Stimulated activated CD4-positive, alpha-beta T cell treated with anti-CD3 and anti-CD28 coated beads, Interleukin-12 subunit alpha, Interleukin-12 subunit beta, amount 100 ng/mL, for 24 hours (primary cell): ENCODE measurements at regions not wholly inside any gene's neighbourhood (a gene's known extent, or its start where the extent isn't known, plus 50 kb on each side); places are given as distances from the start of the nearest gene placed in this dataset.

Experiments
- DNase-seq, 2 experiments: peaks; one replicate each; pipeline ENCODE4 v3.0.0-alpha.2; 2020; ENCODE audit warnings: low read depth in 2 of 2

DNA sequence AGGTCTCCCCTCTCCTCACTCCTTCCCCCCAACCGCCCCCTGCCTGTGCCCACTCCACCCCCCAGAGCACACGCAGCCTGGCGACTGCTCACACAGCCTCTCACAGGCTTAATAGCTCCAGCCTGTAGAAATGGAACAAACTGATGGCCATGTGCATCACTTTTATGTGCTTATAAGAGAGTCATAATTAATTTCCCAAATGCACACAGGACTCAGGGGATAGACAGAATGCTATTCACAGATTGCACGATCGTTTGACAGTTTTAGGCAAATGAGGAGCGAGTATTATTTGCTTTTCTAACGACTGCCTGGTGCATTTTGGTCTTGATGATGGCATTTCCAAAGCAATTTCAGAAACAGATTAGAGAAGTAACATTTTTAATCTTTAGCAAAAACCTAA lies 97.7 kb upstream of the VSTM2B start:
- DNase-seq = no peak

DNA sequence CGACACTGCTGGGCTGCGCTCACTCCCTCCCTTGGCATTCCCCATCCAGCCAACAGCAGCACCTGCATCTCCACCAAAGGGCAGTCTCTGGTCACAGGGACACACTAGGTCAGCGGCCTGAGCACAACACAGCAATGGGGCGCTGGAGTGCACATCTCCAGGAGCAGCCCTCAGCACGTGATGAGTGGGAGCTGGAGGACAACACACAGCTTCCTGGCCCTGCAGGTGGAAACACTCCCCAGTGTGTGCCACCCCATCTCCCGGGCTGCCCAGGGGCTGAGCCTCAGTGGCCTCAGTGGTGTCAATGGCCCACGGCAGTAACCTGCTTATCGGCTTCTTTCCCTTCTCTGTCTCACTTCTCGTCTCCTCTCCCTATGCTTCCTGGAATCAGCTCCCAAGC lies 96.8 kb upstream of the VSTM2B start:
- DNase-seq = no peak

DNA sequence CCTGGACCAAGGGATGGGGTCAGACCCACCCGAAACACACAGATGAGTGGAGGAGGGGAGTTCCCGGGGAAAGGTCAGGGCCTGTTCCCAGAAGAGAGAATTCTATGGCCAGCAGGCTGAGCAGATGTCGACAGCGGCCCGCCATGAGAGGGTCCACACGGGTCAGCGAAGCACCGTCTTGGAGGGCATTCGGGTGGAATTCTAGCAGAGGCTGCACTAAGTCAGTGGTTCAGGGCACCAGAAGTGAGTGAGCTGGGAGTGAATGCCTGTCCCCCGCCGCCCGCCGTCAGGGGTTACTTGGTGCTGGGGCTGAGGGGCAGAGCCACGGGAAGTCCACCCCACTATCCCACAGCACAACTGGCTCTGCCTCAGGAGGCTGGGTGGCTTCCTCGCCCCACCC lies 96.2 kb upstream of the VSTM2B start:
- no peak for DNase-seq

DNA sequence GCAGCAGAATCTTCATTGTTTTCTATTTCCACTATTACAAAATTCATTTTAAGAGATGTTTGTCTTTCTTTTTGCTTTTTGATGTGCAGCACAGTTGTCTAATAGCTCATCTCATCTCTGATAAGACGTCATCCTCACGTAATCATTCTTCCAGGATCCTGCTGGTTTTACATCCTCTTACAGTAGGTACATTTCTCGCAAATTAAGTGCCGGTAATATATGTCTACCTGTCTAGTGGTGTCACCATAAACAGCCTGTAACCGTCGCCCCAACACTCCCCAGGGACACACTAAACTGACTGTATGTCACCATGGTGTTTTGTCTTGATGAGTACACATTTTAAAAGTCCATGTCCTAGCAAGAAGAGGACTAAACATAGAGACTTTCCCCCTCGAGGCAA lies 94.5 kb upstream of the VSTM2B start:
- no peak for DNase-seq

DNA sequence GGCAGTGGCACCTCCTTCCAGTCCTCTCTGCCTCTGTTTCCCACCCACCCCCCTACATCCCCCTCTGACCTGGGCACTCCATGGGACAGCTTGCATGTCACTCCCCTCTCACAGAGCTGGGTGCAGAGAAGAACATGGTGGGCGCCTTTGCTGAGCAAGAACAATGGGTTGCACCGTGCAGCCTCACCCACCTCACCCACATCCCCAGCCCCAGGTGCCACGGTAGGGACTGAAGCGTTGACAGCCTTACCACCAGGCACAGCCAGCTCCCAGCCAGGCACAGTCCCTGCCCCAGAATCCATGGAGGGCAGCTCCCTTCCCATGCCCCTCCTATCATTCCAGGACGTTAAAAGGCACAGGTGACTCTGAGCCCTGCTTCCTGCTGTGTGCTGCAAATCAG lies 93.1 kb upstream of the VSTM2B start:
- no peak for DNase-seq

DNA sequence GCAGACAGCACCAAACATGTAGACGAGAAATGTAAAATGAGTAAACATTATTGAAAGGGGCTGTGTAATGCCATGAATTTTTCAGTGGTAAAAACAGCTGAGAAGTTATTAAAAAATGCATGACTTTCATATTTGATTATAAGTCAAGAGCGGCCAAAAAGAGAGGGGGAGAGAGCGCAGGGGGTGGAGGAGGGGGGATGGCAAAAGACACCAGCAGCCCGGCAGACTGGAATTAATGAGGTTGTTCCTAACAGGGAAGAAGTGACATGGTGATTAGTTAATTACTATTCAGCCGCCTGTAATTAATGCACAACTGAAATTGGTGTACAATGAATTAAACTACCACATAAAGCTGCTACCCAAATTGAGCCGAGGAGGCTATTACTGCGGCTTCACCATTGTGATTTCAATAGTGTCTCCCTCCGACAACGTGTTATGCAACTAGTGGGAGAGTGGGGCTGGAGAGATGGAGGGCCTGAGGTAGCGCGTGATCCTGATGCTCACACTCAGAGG lies 89.1 kb upstream of the VSTM2B start:
- DNase-seq = no peak

DNA sequence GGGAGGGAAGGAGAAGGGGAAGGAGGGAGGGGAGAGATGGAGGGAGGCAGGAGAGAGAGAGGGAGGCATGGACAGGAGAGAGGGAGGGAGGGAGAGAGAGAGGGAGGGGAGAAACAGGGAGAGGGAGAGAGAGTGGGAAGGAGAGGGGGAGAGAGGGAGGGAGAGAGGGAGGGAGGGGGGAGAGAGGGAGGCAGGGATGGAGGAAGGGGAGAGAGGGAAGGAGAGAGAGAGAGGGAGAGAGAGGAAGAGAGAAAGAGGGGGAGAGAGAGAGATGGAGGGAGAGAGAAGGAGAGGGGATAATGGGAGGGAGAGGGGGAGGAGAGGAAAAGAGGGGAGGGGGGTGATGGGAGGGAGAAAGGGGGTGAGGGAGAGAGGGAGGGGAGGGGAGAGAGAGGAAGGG lies 86.8 kb upstream of the VSTM2B start:
- DNase-seq = no peak

DNA sequence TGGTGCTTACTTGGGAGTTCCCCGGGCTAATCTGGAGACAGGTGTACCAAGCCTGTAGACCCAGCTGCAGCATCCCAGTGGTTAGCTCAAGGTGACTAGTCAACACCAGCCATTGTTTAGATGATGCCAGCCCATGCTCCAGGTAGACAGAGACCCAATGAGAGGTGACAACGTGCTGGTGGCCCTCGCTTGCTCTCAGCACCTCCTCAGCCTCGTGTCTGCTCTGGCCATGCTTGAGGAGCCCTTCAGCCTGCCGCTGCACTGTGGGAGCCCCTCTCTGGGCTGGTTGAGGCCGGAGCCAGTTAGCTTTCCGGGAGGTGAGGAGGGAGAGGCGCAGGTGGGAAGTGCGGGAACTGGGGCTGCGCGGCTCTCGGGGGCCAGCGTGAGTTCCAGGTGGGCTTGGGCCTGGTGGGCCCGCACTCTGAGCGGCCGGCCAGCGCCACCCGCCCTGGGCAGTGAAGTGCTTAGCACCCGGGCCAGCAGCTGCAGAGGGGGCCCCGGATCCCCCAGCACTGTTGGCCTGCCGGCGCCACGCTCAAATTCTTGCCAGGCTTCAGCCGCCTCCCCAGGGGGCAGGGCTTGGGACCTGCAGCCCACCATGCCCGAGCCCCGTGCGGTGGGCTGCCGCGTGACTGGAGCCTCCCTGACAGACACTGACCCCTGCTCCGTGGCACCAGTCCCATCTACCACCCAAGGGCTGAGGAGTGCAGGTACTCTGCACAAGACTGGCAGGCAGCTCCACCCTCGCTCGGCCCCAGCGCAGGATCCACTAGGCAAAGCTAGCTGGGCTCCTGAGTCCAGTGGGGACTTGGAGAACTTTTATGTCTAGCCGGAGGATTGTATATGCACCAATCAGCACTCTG lies 85.9 kb upstream of the VSTM2B start:
- DNase-seq = no peak

DNA sequence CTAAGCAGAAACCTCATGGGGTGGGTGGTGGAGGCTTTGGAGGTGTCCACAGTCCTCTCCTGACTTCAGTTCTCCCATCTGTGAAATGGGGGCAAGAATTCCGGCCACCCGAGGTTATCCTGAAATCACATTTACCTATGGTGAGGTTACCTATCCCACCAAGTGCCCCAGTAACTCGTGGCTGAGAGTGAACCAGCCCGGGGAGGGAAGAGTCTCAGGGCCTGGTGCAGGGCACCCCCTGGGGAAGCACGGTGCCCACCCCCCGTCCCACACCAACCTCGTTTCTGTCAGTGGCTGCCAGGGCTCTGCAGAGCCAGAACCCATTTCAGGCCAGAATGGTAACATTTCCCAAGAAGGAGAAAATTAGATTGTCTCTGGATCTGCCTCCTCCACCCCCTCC lies 83.7 kb upstream of the VSTM2B start:
- no peak for DNase-seq

DNA sequence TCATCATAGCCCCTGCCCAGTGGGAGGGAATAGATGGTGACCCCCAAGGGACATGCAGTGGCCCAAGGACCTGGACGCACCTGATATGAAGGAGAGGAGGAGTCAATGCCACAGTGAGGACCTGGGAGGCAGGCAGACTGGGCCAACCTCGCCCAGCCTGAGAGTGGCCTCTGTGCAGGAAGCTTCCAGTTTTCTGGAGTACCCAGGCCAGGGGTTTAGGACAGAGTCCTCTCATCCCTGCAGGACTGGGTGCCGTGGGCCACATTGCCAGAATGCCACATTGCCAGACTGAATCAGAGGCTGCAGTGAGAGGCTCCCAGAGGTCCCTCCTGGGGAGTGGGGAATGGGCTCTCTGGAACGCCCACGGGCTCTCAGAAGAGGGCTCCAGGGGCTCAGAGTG lies 82.9 kb upstream of the VSTM2B start:
- DNase-seq = no peak

DNA sequence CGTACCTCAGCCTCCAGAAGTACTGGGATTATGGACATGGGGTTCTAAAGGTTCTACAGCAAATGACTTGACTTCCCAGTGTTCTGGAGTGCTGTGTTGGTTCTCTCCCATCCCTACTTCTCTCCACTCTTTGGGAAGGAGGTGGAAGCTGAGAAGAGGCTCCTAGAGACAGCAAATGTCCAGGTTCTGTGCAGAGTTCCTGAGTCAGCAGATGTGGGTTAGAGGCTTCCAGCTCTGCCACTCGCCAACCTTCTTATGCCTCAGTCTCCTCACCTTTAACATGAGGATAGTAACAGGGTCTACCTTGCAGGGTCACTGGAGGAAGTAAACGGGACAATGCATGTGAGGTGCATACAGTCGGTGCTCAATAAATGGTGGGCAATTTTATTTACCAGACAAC lies 80.5 kb upstream of the VSTM2B start:
- DNase-seq = no peak

DNA sequence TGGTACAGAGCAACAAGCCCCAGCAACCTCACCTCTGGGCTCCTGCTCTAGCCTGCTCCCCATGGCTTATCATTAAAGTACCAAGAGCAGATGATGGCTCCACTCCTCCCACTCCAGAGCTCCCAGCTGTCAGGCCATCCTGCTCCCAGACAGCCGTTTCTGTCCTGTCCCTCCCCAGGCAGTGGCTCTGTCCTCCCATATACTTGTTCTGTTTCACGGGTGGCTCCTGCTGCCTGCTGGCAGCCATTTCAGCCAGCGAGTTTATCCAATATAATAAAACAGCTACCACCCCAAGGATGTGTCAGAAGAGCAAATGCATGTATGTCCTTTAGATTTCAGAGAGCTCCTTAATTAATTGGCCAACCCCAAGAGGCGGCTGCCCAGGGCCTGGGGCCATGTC lies 79.4 kb upstream of the VSTM2B start:
- no peak for DNase-seq

DNA sequence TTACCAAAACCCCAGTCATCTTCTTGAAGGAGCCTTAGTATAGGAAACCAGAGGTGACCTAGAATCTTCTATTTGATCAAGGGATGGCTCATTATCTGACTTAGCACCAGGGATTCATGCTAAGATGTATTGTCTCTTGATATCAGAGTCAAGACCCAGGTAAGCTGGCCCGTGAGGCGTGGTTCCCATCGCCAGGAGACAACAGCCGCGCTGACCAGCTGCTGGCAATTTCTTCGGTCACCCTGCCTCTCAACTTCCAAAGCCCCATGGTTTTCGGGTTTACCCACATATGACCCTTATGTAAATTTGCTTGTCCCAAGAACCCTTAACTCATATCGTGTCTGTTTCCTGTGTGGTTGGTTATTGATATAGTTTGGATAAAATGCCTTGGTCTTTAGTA lies 77.7 kb upstream of the VSTM2B start:
- no peak for DNase-seq

DNA sequence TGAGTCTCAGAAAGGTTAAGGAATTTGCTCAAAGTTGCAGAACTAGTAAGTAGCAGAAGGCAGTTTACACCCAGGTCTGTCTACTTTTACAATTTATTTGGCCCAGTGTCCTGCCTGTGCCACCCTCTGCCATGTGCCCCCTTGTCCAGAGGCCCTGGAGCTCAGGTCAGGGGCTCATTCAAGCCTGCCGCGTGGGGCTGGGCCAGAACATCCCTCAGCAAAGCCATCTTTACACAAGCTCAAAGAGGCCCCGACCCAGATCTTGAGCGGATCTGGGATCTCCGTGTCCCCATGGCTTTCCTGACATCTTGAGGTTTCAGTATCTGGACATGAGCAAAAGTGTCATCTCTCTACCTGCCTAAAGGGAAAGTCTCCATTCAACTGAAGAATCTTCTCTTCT lies 76.4 kb upstream of the VSTM2B start:
- DNase-seq = no peak

DNA sequence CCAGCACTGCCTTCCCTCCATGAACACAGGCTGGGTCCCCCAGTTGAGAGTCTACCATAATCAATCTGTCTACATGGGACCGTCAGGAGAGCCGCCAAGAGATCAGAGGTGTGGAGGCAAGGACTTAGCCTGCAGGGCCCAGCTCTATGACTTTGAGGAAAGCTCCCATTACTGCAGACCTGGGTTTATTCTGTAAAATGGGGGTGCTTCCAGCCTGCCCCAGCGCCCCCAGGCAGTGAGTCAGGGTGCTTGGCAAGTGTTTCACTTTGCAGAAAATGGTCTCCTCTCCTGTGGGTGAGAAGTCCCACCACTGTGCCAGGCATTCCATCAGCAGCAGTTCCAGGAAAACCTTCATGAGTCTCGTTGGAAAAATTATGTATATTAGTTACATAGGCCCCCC lies 75.5 kb upstream of the VSTM2B start:
- no peak for DNase-seq

DNA sequence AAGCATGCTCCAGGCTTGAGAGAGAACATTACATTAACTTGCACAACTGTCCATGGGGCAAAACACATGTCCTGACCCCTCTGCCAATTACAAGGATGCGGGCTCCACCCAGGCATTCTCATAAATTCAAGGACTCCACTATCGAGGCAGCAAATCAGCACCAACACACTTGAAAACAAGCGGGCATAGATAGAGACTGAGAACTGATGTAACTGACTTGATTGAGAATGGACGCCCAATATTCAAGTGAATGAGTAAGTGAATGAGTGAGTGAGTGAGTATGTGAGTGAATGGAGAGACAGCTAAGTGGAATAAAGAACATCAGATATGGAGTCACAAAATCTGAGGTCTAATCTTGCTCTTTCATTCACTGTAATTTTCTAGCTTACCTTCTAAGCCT lies 75.0 kb upstream of the VSTM2B start:
- DNase-seq = no peak

DNA sequence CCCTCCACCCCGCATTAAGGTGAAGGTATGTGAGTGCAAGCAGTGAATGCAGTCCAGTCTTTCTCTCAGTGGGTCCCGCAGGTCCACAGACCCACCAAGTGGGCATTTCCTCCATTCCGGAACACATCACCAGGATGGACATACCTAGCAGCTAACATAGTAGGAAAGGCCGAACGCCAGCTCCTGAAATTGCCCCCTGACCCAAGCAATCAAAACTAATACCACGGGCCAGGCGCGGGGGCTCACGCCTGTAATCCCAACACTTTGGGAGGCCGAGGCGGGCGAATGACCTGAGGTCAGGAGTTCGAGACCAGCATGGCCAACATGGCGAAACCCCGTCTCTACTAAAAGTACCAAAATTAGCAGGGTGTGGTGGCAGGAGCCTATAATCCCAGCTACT lies 71.7 kb upstream of the VSTM2B start:
- no peak for DNase-seq

DNA sequence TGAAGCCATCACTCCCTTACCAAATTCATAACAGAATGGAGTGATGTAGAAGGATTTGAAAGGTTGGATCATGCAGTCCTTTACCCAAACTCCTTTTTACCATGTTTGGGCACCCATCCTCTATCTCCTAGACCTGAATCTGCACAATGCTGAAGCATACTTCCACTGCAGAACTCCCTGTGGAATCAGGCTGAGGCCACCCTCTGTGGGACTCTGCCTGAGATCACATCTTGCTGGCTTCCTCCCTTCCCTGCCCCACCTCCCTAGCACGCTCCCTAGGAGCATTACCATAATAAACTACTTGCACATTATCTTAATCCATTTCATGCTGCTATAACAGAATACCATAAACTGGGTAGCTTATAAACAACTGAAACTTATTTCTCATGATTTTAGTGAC lies 68.4 kb upstream of the VSTM2B start:
- DNase-seq = no peak

DNA sequence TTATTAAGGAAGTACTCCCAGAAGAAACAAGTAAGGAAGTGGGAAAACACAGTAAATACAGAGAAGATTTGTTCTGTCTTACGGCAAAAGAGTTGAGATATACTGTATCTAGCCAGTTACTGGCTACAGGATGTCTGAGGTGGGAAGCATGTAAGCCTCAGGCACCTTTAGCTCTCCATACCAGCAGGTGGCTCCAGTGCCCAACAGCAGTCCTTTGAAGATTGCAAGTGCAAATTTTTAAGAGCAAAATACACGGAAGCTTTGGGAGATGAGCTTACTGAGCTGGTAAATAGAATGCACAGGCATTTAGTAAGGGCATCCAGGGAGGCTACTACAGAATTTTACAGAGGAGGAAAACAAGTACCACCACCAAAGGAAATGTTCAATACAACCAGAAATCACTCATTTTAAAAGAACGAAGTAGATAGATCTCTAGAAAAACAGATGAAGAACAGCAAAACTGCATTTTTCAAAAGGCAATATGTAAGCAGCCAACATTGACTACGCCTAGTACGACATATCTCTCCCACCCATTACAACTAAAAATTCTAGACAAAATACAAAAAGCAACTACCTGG lies 57.9 kb upstream of the VSTM2B start:
- peak in 1 of 2 experiments; percentile 14 for DNase-seq

DNA sequence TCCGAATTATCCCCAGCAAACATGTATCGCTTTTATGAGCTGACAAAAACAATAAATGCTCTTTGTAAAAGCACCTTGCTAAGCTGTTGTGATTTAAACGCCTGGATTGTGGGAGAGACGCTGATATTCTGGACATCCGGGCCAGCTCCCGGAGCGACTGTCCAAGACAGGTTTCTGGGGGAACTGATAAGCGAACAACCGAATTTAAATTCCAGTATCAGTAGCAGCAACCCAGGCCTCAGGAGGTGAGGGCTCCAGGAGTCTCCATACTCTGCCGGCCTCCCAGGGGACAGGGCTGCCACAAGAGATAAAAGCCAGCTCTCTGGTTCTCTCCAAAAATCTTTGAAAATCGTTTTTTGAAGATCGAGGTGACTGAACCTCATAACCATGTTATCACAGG lies 50.3 kb upstream of the VSTM2B start:
- DNase-seq = no peak
